ENCODE measurements at regions not wholly inside any gene's neighbourhood (a gene's known extent, or its start where the extent isn't known, plus 50 kb on each side); places are given as distances from the start of the nearest gene placed in this dataset.

- TF ChIP-seq MXI1 (conservative IDR thresholded peaks at IDR 0.05; ENCODE audit: poor library complexity, severe bottlenecking), result no peak
- H3K9me2 ChIP-seq (ENCODE audit: insufficient read depth, low read length), result no peaks in the 10 kb centered on the region
- H3K27ac ChIP-seq (ENCODE audit: low read length), result no peak overlapping the region
- no peaks in the 10 kb centered on the region for H3K27me3 ChIP-seq (ENCODE audit: insufficient read depth, low read depth, low read length)
- no peak overlapping the region for H2AFZ ChIP-seq (ENCODE audit: low read depth, low read length)
- no peaks in the 10 kb centered on the region for H3K9me3 ChIP-seq (ENCODE audit: low read length)
- H3F3A ChIP-seq (ENCODE audit: insufficient read depth, low read length, poor library complexity, severe bottlenecking), result no peaks in the 10 kb centered on the region
- H4K20me1 ChIP-seq (ENCODE audit: insufficient read depth), result no peaks in the 10 kb centered on the region
- no peak overlapping the region for H3K4me3 ChIP-seq (ENCODE audit: low read length)
- no peaks in the 10 kb centered on the region for H3K79me2 ChIP-seq (replicated peaks; ENCODE audit: insufficient read depth, low read length)
- no peaks in the 10 kb centered on the region for H3K36me3 ChIP-seq (ENCODE audit: insufficient read depth, low read length)
- H3K9ac ChIP-seq (ENCODE audit: low read length), result no peak overlapping the region
- no peak overlapping the region for H3K4me2 ChIP-seq (ENCODE audit: low read length)
These were observed 144.5 kb downstream of the RAD51AP2 start for GRCh38 chr2:17373741-17374140.

- H3F3A ChIP-seq (ENCODE audit: insufficient read depth, low read length, poor library complexity, severe bottlenecking), result no peaks in the 10 kb centered on the region
- H3K9me3 ChIP-seq (ENCODE audit: low read length), result no peaks in the 10 kb centered on the region
- H3K9me2 ChIP-seq (ENCODE audit: insufficient read depth, low read length), result no peaks in the 10 kb centered on the region
- TF ChIP-seq REST (IDR thresholded peaks at IDR 0.05; ENCODE audit: borderline replicate concordance) (no peak), EP300 (conservative IDR thresholded peaks at IDR 0.05; ENCODE audit: poor library complexity, severe bottlenecking) (no peak), RAD21 (conservative IDR thresholded peaks at IDR 0.05) (no peak), MXI1 (conservative IDR thresholded peaks at IDR 0.05; ENCODE audit: poor library complexity, severe bottlenecking) (no peak), SMC3 (conservative IDR thresholded peaks at IDR 0.05; ENCODE audit: poor library complexity) (no peak), TAF1 (IDR thresholded peaks at IDR 0.05; ENCODE audit: low read depth) (no peak), EZH2 (IDR thresholded peaks at IDR 0.05; ENCODE audit: borderline replicate concordance, insufficient read depth, low read length, poor library complexity, severe bottlenecking) (no peak), POLR2AphosphoS5 (IDR thresholded peaks at IDR 0.05) (no peak)
- TF ChIP-seq, protein P1, sequence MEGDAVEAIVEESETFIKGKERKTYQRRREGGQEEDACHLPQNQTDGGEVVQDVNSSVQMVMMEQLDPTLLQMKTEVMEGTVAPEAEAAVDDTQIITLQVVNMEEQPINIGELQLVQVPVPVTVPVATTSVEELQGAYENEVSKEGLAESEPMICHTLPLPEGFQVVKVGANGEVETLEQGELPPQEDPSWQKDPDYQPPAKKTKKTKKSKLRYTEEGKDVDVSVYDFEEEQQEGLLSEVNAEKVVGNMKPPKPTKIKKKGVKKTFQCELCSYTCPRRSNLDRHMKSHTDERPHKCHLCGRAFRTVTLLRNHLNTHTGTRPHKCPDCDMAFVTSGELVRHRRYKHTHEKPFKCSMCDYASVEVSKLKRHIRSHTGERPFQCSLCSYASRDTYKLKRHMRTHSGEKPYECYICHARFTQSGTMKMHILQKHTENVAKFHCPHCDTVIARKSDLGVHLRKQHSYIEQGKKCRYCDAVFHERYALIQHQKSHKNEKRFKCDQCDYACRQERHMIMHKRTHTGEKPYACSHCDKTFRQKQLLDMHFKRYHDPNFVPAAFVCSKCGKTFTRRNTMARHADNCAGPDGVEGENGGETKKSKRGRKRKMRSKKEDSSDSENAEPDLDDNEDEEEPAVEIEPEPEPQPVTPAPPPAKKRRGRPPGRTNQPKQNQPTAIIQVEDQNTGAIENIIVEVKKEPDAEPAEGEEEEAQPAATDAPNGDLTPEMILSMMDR (IDR thresholded peaks at IDR 0.05; ENCODE audit: poor library complexity, severe bottlenecking), result no peak
- H3K4me2 ChIP-seq (ENCODE audit: low read length), result no peak overlapping the region
- H3K27me3 ChIP-seq (ENCODE audit: insufficient read depth, low read depth, low read length), result no peaks in the 10 kb centered on the region
- no peaks in the 10 kb centered on the region for H3K36me3 ChIP-seq (ENCODE audit: insufficient read depth, low read length)
- no peak overlapping the region for H2AFZ ChIP-seq (ENCODE audit: low read depth, low read length)
- no peak overlapping the region for H3K27ac ChIP-seq (ENCODE audit: low read length)
- no peak overlapping the region for H3K4me3 ChIP-seq (ENCODE audit: low read length)
- no peaks in the 10 kb centered on the region for H3K79me2 ChIP-seq (replicated peaks; ENCODE audit: insufficient read depth, low read length)
- H4K20me1 ChIP-seq (ENCODE audit: insufficient read depth), result no peaks in the 10 kb centered on the region
- no peak overlapping the region for H3K9ac ChIP-seq (ENCODE audit: low read length)
These were observed 145.2 kb downstream of the RAD51AP2 start for GRCh38 chr2:17373041-17373440.

- no peak overlapping the region for H3K4me2 ChIP-seq (ENCODE audit: low read length)
- H3K36me3 ChIP-seq (ENCODE audit: insufficient read depth, low read length), result no peaks in the 10 kb centered on the region
- no peak overlapping the region for H3K4me3 ChIP-seq (ENCODE audit: low read length)
- TF ChIP-seq SMC3 (conservative IDR thresholded peaks at IDR 0.05; ENCODE audit: poor library complexity), result no peak
- TF ChIP-seq POLR2AphosphoS5 (IDR thresholded peaks at IDR 0.05), result no peak
- no peak for TF ChIP-seq EZH2 (IDR thresholded peaks at IDR 0.05; ENCODE audit: borderline replicate concordance, insufficient read depth, low read length, poor library complexity, severe bottlenecking)
- TF ChIP-seq REST (IDR thresholded peaks at IDR 0.05; ENCODE audit: borderline replicate concordance), result no peak
- TF ChIP-seq TAF1 (IDR thresholded peaks at IDR 0.05; ENCODE audit: low read depth), result no peak
- TF ChIP-seq, protein P1 (IDR thresholded peaks at IDR 0.05; ENCODE audit: poor library complexity, severe bottlenecking), result no peak
- no peak for TF ChIP-seq RAD21 (conservative IDR thresholded peaks at IDR 0.05)
- TF ChIP-seq EP300 (conservative IDR thresholded peaks at IDR 0.05; ENCODE audit: poor library complexity, severe bottlenecking), result no peak
- TF ChIP-seq MXI1 (conservative IDR thresholded peaks at IDR 0.05; ENCODE audit: poor library complexity, severe bottlenecking), result no peak
- H3K9me3 ChIP-seq (ENCODE audit: low read length), result no peaks in the 10 kb centered on the region
- H3K9me2 ChIP-seq (ENCODE audit: insufficient read depth, low read length), result no peaks in the 10 kb centered on the region
- H3F3A ChIP-seq (ENCODE audit: insufficient read depth, low read length, poor library complexity, severe bottlenecking), result no peaks in the 10 kb centered on the region
- H3K27me3 ChIP-seq (ENCODE audit: insufficient read depth, low read depth, low read length), result no peaks in the 10 kb centered on the region
- H3K27ac ChIP-seq (ENCODE audit: low read length), result no peak overlapping the region
- H4K20me1 ChIP-seq (ENCODE audit: insufficient read depth), result no peaks in the 10 kb centered on the region
- H2AFZ ChIP-seq (ENCODE audit: low read depth, low read length), result no peak overlapping the region
- no peak overlapping the region for H3K9ac ChIP-seq (ENCODE audit: low read length)
- no peaks in the 10 kb centered on the region for H3K79me2 ChIP-seq (replicated peaks; ENCODE audit: insufficient read depth, low read length)
These were observed 154.4 kb downstream of the RAD51AP2 start for GRCh38 chr2:17363846-17364245.

Measured in neural cell (in vitro differentiated cells).